K562 (cell line): ENCODE measurements at regions not wholly inside any gene's neighbourhood (a gene's known extent, or its start where the extent isn't known, plus 50 kb on each side); places are given as distances from the start of the nearest gene placed in this dataset.

ENCODE experiments used
- ATAC-seq: fragments of 200-7000 bp; cut with Tn5 transposase; 3 replicates; pipeline ENCODE4 v1.9.1; 2020; ENCODE audit warnings: moderate library complexity
- BruUV-seq: library from RNA; stranded (reverse); fragments of 400-500 nt; replicated peaks from 2 replicates; lab custom pipeline; 2021; lab: Mats Ljungman, UMichigan
- CTCF ChIA-PET: fragments of 300-600 bp; formaldehyde crosslinking; extraction: SDS; loops from one replicate; lab custom pipeline; 2021; ENCODE audit warnings: low intra/inter-chr PET ratio; lab: Yijun Ruan, JAX
- POLR2A ChIA-PET: fragments of 300-600, 350-650 bp; sonication (Branson Sonifier 250); formaldehyde crosslinking; extraction: SDS; loops from one replicate; lab custom pipeline; 2021; ENCODE audit warnings: antibody characterized with exemption, inconsistent platforms; lab: Yijun Ruan, JAX
- DNase-seq, 4 experiments: peaks; one replicate each; pipeline versions ENCODE4 v3.0.0 to v3.0.0-alpha.2; 2011 to 2018; ENCODE audit warnings: low spot score in 3 of 4, mixed read lengths in 3 of 4; ENCODE audit errors: extremely low read depth in 1 of 4
- FAIRE-seq: peaks from 2 replicates; lab custom pipeline; 2011; peaks lifted over from hg19 to GRCh38; lab: Jason Lieb, UNC
- H2AFZ ChIP-seq: 2 replicates; pipeline ENCODE4 v1.6.0; 2011; ENCODE audit warnings: low read depth, low read length, control low read depth, inconsistent platforms
- H3K27ac ChIP-seq: fragments of 200-600 bp; 3 replicates; pipeline ENCODE4 v1.8.0; 2011; ENCODE audit warnings: low read depth, mild to moderate bottlenecking, control low read depth, inconsistent platforms, low read length, moderate library complexity, mixed read lengths; ENCODE audit errors: extremely low read depth
- H3K27me3 ChIP-seq, 2 experiments: fragments of 300-600 bp in 1 of 2; 2 replicates in 1 of 2; 3 replicates in 1 of 2; pipeline versions ENCODE4 v1.6.0 to v1.8.0; 2011; ENCODE audit warnings: inconsistent platforms in 2 of 2, low read length in 2 of 2, mild to moderate bottlenecking in 1 of 2, mixed read lengths in 1 of 2, moderate library complexity in 1 of 2; ENCODE audit not compliant: control insufficient read depth in 2 of 2, insufficient read depth in 2 of 2
- H3K36me3 ChIP-seq: fragments of 300-600 bp; 3 replicates; pipeline ENCODE4 v1.8.0; 2011; ENCODE audit warnings: mild to moderate bottlenecking, low read length, inconsistent platforms; ENCODE audit not compliant: control insufficient read depth, insufficient read depth
- H3K4me1 ChIP-seq, 2 experiments: fragments of 200-600 bp in 1 of 2; replicated peaks in 1 of 2; 2 replicates in 1 of 2; 3 replicates in 1 of 2; pipeline versions ENCODE4 v1.5.1 to v1.8.0; 2011; ENCODE audit warnings: inconsistent platforms in 2 of 2, low read length in 2 of 2, mild to moderate bottlenecking in 1 of 2, mixed read lengths in 1 of 2, moderate library complexity in 1 of 2; ENCODE audit not compliant: control insufficient read depth in 2 of 2, insufficient read depth in 2 of 2
- H3K4me2 ChIP-seq: 2 replicates; pipeline ENCODE4 v1.6.1; 2011; ENCODE audit warnings: low read length, control low read depth, inconsistent platforms, mixed read lengths; ENCODE audit not compliant: insufficient read depth
- H3K4me3 ChIP-seq: fragments of 200-600 bp; sonication (generic), shearing (Covaris generic); 2 replicates; pipeline ENCODE4 v1.5.1; 2016; ENCODE audit warnings: control low read depth, inconsistent platforms
- H3K79me2 ChIP-seq: fragments of 200-600 bp; 3 replicates; pipeline ENCODE4 v1.8.0; 2011; ENCODE audit warnings: low read length, inconsistent platforms; ENCODE audit not compliant: control insufficient read depth, insufficient read depth
- H3K9ac ChIP-seq, 2 experiments: 2 replicates each; pipeline versions ENCODE4 v1.6.0 to v1.6.1; 2011; ENCODE audit warnings: low read depth in 2 of 2, low read length in 2 of 2, control low read depth in 1 of 2, inconsistent platforms in 1 of 2, mild to moderate bottlenecking in 1 of 2, mixed read lengths in 1 of 2; ENCODE audit not compliant: insufficient read depth in 1 of 2
- H3K9me1 ChIP-seq: one replicate; pipeline ENCODE4 v1.6.0; 2011; ENCODE audit warnings: inconsistent platforms, mild to moderate bottlenecking, low read length, moderate library complexity; ENCODE audit not compliant: control insufficient read depth, insufficient read depth
- H3K9me3 ChIP-seq: replicated peaks from 2 replicates; pipeline ENCODE4 v1.5.1; 2011; ENCODE audit warnings: low read depth, low read length, inconsistent platforms; ENCODE audit not compliant: control insufficient read depth, insufficient read depth
- H4K20me1 ChIP-seq: replicated peaks from 2 replicates; pipeline ENCODE4 v1.6.1; 2011; ENCODE audit warnings: low read length, inconsistent platforms, mixed read lengths; ENCODE audit not compliant: control insufficient read depth, insufficient read depth
- ATF1 ChIP-seq, 2 experiments: fragments of 450-650 bp in 1 of 2; IDR thresholded peaks; 2 replicates each; pipeline ENCODE4 v1.6.1; 2016; ENCODE audit warnings: missing compliant biosample characterization in 1 of 2, missing genetic modification characterization in 1 of 2
- BCL6 ChIP-seq: fragments of 250-450 bp; sonication (Bioruptor Pico); IDR thresholded peaks from 2 replicates; pipeline ENCODE4 v1.4.0; 2020
- CCNT2 ChIP-seq: IDR thresholded peaks from 2 replicates; pipeline ENCODE4 v1.6.1; 2011; ENCODE audit warnings: borderline replicate concordance, low read depth, mild to moderate bottlenecking, moderate library complexity, mixed read lengths, low read length; ENCODE audit not compliant: insufficient read length; ENCODE audit errors: extremely low read depth
- DMBX1 ChIP-seq: fragments of 250-450 bp; sonication (Bioruptor Pico); IDR thresholded peaks from 2 replicates; pipeline ENCODE4 v1.8.0; 2022; ENCODE audit warnings: inconsistent platforms, mild to moderate bottlenecking, moderate library complexity, borderline replicate concordance
- E4F1 ChIP-seq: fragments of 250-450 bp; sonication (Bioruptor Pico); IDR thresholded peaks from 2 replicates; pipeline ENCODE4 v1.5.0; 2021; ENCODE audit warnings: mild to moderate bottlenecking, borderline replicate concordance
- HBP1 ChIP-seq: fragments of 450-650 bp; formaldehyde crosslinking; IDR thresholded peaks from 2 replicates; pipeline ENCODE4 v1.4.0; 2022; ENCODE audit warnings: missing genetic modification characterization
- SLC30A9 ChIP-seq: fragments of 250-450 bp; sonication (Bioruptor Pico); IDR thresholded peaks from 2 replicates; pipeline ENCODE4 v1.8.0; 2022; ENCODE audit warnings: mild to moderate bottlenecking, moderate library complexity
- SMARCB1 ChIP-seq: IDR thresholded peaks from 2 replicates; pipeline ENCODE4 v1.6.1; 2011; ENCODE audit warnings: improper control_type of control experiment, low read depth; ENCODE audit not compliant: insufficient read length
- SUPT5H ChIP-seq: fragments of 450-650 bp; IDR thresholded peaks from 2 replicates; pipeline ENCODE4 v1.6.1; 2016
- ZBTB8A ChIP-seq: fragments of 450-650 bp; IDR thresholded peaks from 2 replicates; pipeline ENCODE4 v1.6.1; 2018; ENCODE audit warnings: mild to moderate bottlenecking, moderate library complexity; ENCODE audit not compliant: partially characterized antibody
- WGBS: fragments of 100-300 bp; shearing (Covaris generic); methylation state at CpG from one replicate; pipeline ENCODE4 v1.1.6; 2016; ENCODE audit warnings: low coverage, mixed read lengths; ENCODE audit not compliant: insufficient coverage; ENCODE audit errors: missing lambda C conversion rate; 5-methylcytosine and 5-hydroxymethylcytosine counted together
- in situ Hi-C: fragments of 300-500 bp; cut with MboI; formaldehyde crosslinking; loops from 4 replicates; pipeline ENCODE4 v1.15.0; 2018; ENCODE audit warnings: inconsistent platforms, mixed read lengths
- intact Hi-C: fragments of 100-400 bp; cut with micrococcal nuclease; formaldehyde crosslinking; loops from 2 replicates; pipeline ENCODE4 v1.14.2; 2022

GRCh38 chr14:89028462-89029134, 204.1 kb downstream of the TTC8 start:
- H2AFZ ChIP-seq: no peak overlapping the region
- peaks cover 0 to 9% of the 10 kb centered on the region in 2 experiments; a peak in 3 of 5 replicates for H3K27me3 ChIP-seq
- DNase-seq (no peak), ATAC-seq (no peak)
- H3K79me2 ChIP-seq: no peaks in the 10 kb centered on the region
- 0% methylated on average over 3 of the region's 3 CpGs for WGBS
- H3K36me3 ChIP-seq: no peaks in the 10 kb centered on the region
- peaks cover 0 to 10% of the 10 kb centered on the region in 2 experiments; a peak in 2 of 5 replicates for H3K4me1 ChIP-seq
- H3K9me3 ChIP-seq: no peaks in the 10 kb centered on the region
- CTCF ChIA-PET: no interaction called here
- in situ Hi-C loops: no loop called here
- POLR2A ChIA-PET: no interaction called here
- BruUV-seq: no TSS peak
- no peak overlapping the region for H3K9ac ChIP-seq
- no peak overlapping the region for H3K4me2 ChIP-seq
- no peak overlapping the region for H3K27ac ChIP-seq
- H4K20me1 ChIP-seq: no peaks in the 10 kb centered on the region
- TF ChIP-seq DMBX1: no peak
- no peak for TF ChIP-seq HBP1
- no peak for TF ChIP-seq ATF1 (CRISPR knock-in tag; IDR thresholded peaks at IDR 0.05)
- no peak for TF ChIP-seq ATF1 (tag; IDR thresholded peaks at IDR 0.05)
- TF ChIP-seq SLC30A9 (CRISPR knock-in tag): no peak
- TF ChIP-seq SUPT5H: no peak
- no peak for TF ChIP-seq BCL6 (CRISPR knock-in tag)
- TF ChIP-seq E4F1 (CRISPR knock-in tag): no peak
- no peak for TF ChIP-seq ZBTB8A
- TF ChIP-seq CCNT2: no peak
- TF ChIP-seq SMARCB1: no peak
- TF ChIP-seq, all 486 proteins: peak for 0
- no peak for FAIRE-seq
- no peaks in the 10 kb centered on the region for H3K9me1 ChIP-seq
- H3K4me3 ChIP-seq: no peak overlapping the region
- intact Hi-C loops: loop anchor here (5.0 kb wide), 1 partner anchor 884 kb away; no protein-coding TSS in a partner anchor
